ENCODE measurements at regions not wholly inside any gene's neighbourhood (a gene's known extent, or its start where the extent isn't known, plus 50 kb on each side); places are given as distances from the start of the nearest gene placed in this dataset.

- TF ChIP-seq EP300 (IDR thresholded peaks at IDR 0.05; ENCODE audit: low read depth) (no peak), CTCF (IDR thresholded peaks at IDR 0.05) (no peak)
Measured at GRCh38 chr7:92991190-92991589, 126.6 kb downstream of the SAMD9 start.
